Smooth muscle cell (in vitro differentiated cells): ENCODE measurements at regions not wholly inside any gene's neighbourhood (a gene's known extent, or its start where the extent isn't known, plus 50 kb on each side); places are given as distances from the start of the nearest gene placed in this dataset.

Source experiments
- DNase-seq: peaks from one replicate; lab custom pipeline; 2025; ENCODE audit not compliant: unreplicated experiment; lab: John Stamatoyannopoulos, UW
- H2AFZ ChIP-seq: fragments of 200-600 bp; sonication (generic); 2 replicates; pipeline ENCODE4 v1.6.0; 2016; ENCODE audit warnings: antibody characterized with exemption, low read depth, mild to moderate bottlenecking
- H3F3A ChIP-seq: fragments of 200-600 bp; sonication (generic); 2 replicates; pipeline ENCODE4 v1.6.0; 2017; ENCODE audit warnings: antibody characterized with exemption, low read depth
- H3K27ac ChIP-seq: fragments of 200-600 bp; sonication (generic); 2 replicates; pipeline ENCODE4 v1.5.1; 2016; ENCODE audit warnings: low read depth, mild to moderate bottlenecking
- H3K27me3 ChIP-seq: fragments of 200-600 bp; sonication (generic); 2 replicates; pipeline ENCODE4 v1.6.1; 2016; ENCODE audit warnings: low read depth, mild to moderate bottlenecking
- H3K36me3 ChIP-seq: fragments of 200-600 bp; sonication (generic); 2 replicates; pipeline ENCODE4 v1.5.1; 2016; ENCODE audit warnings: low read depth
- H3K4me1 ChIP-seq: fragments of 200-600 bp; sonication (generic); 2 replicates; pipeline ENCODE4 v1.5.1; 2016; ENCODE audit warnings: low read depth
- H3K4me2 ChIP-seq: fragments of 200-600 bp; sonication (generic); 2 replicates; pipeline ENCODE4 v1.6.0; 2016; ENCODE audit warnings: mild to moderate bottlenecking
- H3K4me3 ChIP-seq: fragments of 200-600 bp; sonication (generic); 2 replicates; pipeline ENCODE4 v1.5.1; 2016; ENCODE audit warnings: mild to moderate bottlenecking
- H3K79me2 ChIP-seq: fragments of 200-600 bp; sonication (generic); 2 replicates; pipeline ENCODE4 v1.6.0; 2016; ENCODE audit warnings: low read depth, mild to moderate bottlenecking
- H3K9ac ChIP-seq: fragments of 200-600 bp; sonication (generic); 2 replicates; pipeline ENCODE4 v1.6.0; 2016; ENCODE audit warnings: low read depth
- H3K9me3 ChIP-seq: fragments of 200-600 bp; sonication (generic); replicated peaks from 2 replicates; pipeline ENCODE4 v1.5.1; 2016; ENCODE audit warnings: low read depth
- H4K20me1 ChIP-seq: fragments of 200-600 bp; sonication (generic); 2 replicates; pipeline ENCODE4 v1.6.0; 2016; ENCODE audit warnings: low read depth
- WGBS: methylation state at CpG from one replicate; pipeline ENCODE4 v1.1.7; 2016; ENCODE audit warnings: low lambda C conversion rate; 5-methylcytosine and 5-hydroxymethylcytosine counted together
- TF ChIP-seq, protein P1 (sequence below): fragments of 200-600 bp; sonication (generic); IDR thresholded peaks from 2 replicates; pipeline ENCODE4 v1.5.1; 2017; ENCODE audit warnings: borderline replicate concordance, mild to moderate bottlenecking, antibody characterized with exemption; ENCODE audit not compliant: insufficient read depth, poor library complexity, severe bottlenecking

- Histone ChIP-seq H3K4me2 (peak overlapping the region; percentile 76), H3K4me1 (peaks cover 28% of the 10 kb centered on the region), H2AFZ (no peak overlapping the region), H3K27ac (peak overlapping the region; percentile 80), H3K27me3 (no peaks in the 10 kb centered on the region), H3K36me3 (no peaks in the 10 kb centered on the region), H4K20me1 (no peaks in the 10 kb centered on the region), H3K4me3 (no peak overlapping the region), H3K9me3 (no peaks in the 10 kb centered on the region), H3K79me2 (no peaks in the 10 kb centered on the region), H3K9ac (peak overlapping the region; percentile 51), H3F3A (peaks cover 25% of the 10 kb centered on the region)
- WGBS, result 76% methylated on average over 1 of the region's 1 CpG
- DNase-seq, result no peak
- TF ChIP-seq, protein P1, sequence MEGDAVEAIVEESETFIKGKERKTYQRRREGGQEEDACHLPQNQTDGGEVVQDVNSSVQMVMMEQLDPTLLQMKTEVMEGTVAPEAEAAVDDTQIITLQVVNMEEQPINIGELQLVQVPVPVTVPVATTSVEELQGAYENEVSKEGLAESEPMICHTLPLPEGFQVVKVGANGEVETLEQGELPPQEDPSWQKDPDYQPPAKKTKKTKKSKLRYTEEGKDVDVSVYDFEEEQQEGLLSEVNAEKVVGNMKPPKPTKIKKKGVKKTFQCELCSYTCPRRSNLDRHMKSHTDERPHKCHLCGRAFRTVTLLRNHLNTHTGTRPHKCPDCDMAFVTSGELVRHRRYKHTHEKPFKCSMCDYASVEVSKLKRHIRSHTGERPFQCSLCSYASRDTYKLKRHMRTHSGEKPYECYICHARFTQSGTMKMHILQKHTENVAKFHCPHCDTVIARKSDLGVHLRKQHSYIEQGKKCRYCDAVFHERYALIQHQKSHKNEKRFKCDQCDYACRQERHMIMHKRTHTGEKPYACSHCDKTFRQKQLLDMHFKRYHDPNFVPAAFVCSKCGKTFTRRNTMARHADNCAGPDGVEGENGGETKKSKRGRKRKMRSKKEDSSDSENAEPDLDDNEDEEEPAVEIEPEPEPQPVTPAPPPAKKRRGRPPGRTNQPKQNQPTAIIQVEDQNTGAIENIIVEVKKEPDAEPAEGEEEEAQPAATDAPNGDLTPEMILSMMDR, result no peak
These were observed 175.1 kb downstream of the ACKR3 start for GRCh38 chr2:236744716-236745115.

- DNase-seq, result no peak
- peak overlapping the region; percentile 23 for H3K9ac ChIP-seq
These were observed 176.0 kb downstream of the ACKR3 start for GRCh38 chr2:236745420-236746210.

GRCh38 chr2:236746833-236747232 lies 177.2 kb downstream of the ACKR3 start:
- Histone ChIP-seq H3F3A (peaks cover 25% of the 10 kb centered on the region), H2AFZ (no peak overlapping the region), H3K4me1 (peaks cover 28% of the 10 kb centered on the region), H3K4me2 (no peak overlapping the region), H3K4me3 (no peak overlapping the region), H3K27ac (no peak overlapping the region), H3K79me2 (no peaks in the 10 kb centered on the region), H3K27me3 (no peaks in the 10 kb centered on the region), H3K9me3 (no peaks in the 10 kb centered on the region), H3K9ac (no peak overlapping the region), H4K20me1 (no peaks in the 10 kb centered on the region), H3K36me3 (no peaks in the 10 kb centered on the region)
- 96% methylated on average over 11 of the region's 11 CpGs for WGBS
- DNase-seq, result no peak
- TF ChIP-seq, protein P1, result no peak

More at GRCh38 chr2:236745420-236746210, 176.0 kb downstream of the ACKR3 start:
- Histone ChIP-seq H3K4me3 (no peak overlapping the region), H3K36me3 (no peaks in the 10 kb centered on the region), H4K20me1 (no peaks in the 10 kb centered on the region), H3K27ac (peak overlapping the region; percentile 80), H3K4me2 (peak overlapping the region; percentile 76), H3K27me3 (no peaks in the 10 kb centered on the region), H2AFZ (no peak overlapping the region), H3K79me2 (no peaks in the 10 kb centered on the region), H3F3A (peaks cover 25% of the 10 kb centered on the region), H3K9me3 (no peaks in the 10 kb centered on the region), H3K4me1 (peaks cover 28% of the 10 kb centered on the region)
- 36% methylated on average over 5 of the region's 5 CpGs for WGBS
- TF ChIP-seq, protein P1, result no peak

GRCh38 chr2:236747426-236747825 lies 177.8 kb downstream of the ACKR3 start:
- Histone ChIP-seq H3K4me2 (no peak overlapping the region), H3K4me1 (peaks cover 28% of the 10 kb centered on the region), H3K9ac (no peak overlapping the region), H2AFZ (no peak overlapping the region), H3K79me2 (no peaks in the 10 kb centered on the region), H3K27me3 (no peaks in the 10 kb centered on the region), H4K20me1 (no peaks in the 10 kb centered on the region), H3K4me3 (no peak overlapping the region), H3F3A (peaks cover 25% of the 10 kb centered on the region), H3K36me3 (no peaks in the 10 kb centered on the region), H3K27ac (no peak overlapping the region), H3K9me3 (no peaks in the 10 kb centered on the region)
- TF ChIP-seq, protein P1, result no peak
- DNase-seq, result no peak
- 84% methylated on average over 7 of the region's 7 CpGs for WGBS
